Neural cell (in vitro differentiated cells): ENCODE measurements at regions not wholly inside any gene's neighbourhood (a gene's known extent, or its start where the extent isn't known, plus 50 kb on each side); places are given as distances from the start of the nearest gene placed in this dataset.

Experiments used
- H2AFZ ChIP-seq: fragments of 200-600, 300-800 bp; sonication (generic), shearing (Covaris generic); 2 replicates; pipeline ENCODE4 v1.6.0; 2014; ENCODE audit warnings: low read depth, mild to moderate bottlenecking, antibody characterized with exemption, low read length, moderate library complexity
- H3F3A ChIP-seq: fragments of 200-600 bp; shearing (Covaris generic); 2 replicates; pipeline ENCODE4 v1.6.1; 2016; ENCODE audit warnings: mild to moderate bottlenecking, moderate library complexity, mixed read lengths, antibody characterized with exemption, low read length; ENCODE audit not compliant: insufficient read depth, poor library complexity, severe bottlenecking
- H3K27ac ChIP-seq: fragments of 200-600, 300-800 bp; sonication (generic), shearing (Covaris generic); 2 replicates; pipeline ENCODE4 v1.5.1; 2014; ENCODE audit warnings: mild to moderate bottlenecking, low read length, moderate library complexity
- H3K27me3 ChIP-seq: fragments of 300-800, 200-600 bp; sonication (generic), shearing (Covaris generic); 2 replicates; pipeline ENCODE4 v1.6.0; 2014; ENCODE audit warnings: mild to moderate bottlenecking, low read depth, low read length, moderate library complexity; ENCODE audit not compliant: insufficient read depth
- H3K36me3 ChIP-seq: fragments of 300-800, 200-600 bp; sonication (generic), shearing (Covaris generic); 2 replicates; pipeline ENCODE4 v1.5.1; 2014; ENCODE audit warnings: mild to moderate bottlenecking, antibody characterized with exemption, low read length, moderate library complexity; ENCODE audit not compliant: insufficient read depth
- H3K4me2 ChIP-seq: fragments of 300-800, 200-600 bp; sonication (generic), shearing (Covaris generic); 2 replicates; pipeline ENCODE4 v1.6.0; 2014; ENCODE audit warnings: mild to moderate bottlenecking, low read length
- H3K4me3 ChIP-seq: fragments of 300-800, 200-600 bp; sonication (generic), shearing (Covaris generic); 2 replicates; pipeline ENCODE4 v1.5.1; 2014; ENCODE audit warnings: mild to moderate bottlenecking, low read length, moderate library complexity
- H3K79me2 ChIP-seq: fragments of 200-600 bp; shearing (Covaris generic); replicated peaks from 2 replicates; pipeline ENCODE4 v1.6.0; 2014; ENCODE audit warnings: mild to moderate bottlenecking, low read length, moderate library complexity; ENCODE audit not compliant: insufficient read depth
- H3K9ac ChIP-seq: fragments of 300-800, 200-600 bp; sonication (generic), shearing (Covaris generic); 2 replicates; pipeline ENCODE4 v1.6.1; 2016; ENCODE audit warnings: mild to moderate bottlenecking, low read length, mixed read lengths
- H3K9me2 ChIP-seq: fragments of 200-600 bp; shearing (Covaris generic); 2 replicates; pipeline ENCODE4 v1.6.1; 2016; ENCODE audit warnings: mild to moderate bottlenecking, low read length, mixed read lengths; ENCODE audit not compliant: insufficient read depth
- H3K9me3 ChIP-seq: fragments of 200-600, 300-800 bp; sonication (generic), shearing (Covaris generic); 2 replicates; pipeline ENCODE4 v1.6.1; 2016; ENCODE audit warnings: mild to moderate bottlenecking, mixed run types, low read length, moderate library complexity, mixed read lengths
- H4K20me1 ChIP-seq: fragments of 200-600 bp; shearing (Covaris generic); 2 replicates; pipeline ENCODE4 v1.6.1; 2016; ENCODE audit warnings: mild to moderate bottlenecking, mixed run types; ENCODE audit not compliant: insufficient read depth
- CTCF ChIP-seq: fragments of 450-650 bp; IDR thresholded peaks from 2 replicates; pipeline ENCODE4 v1.5.1; 2014; ENCODE audit warnings: antibody characterized with exemption, mild to moderate bottlenecking, moderate library complexity; ENCODE audit not compliant: poor library complexity, severe bottlenecking
- EP300 ChIP-seq: fragments of 450-650 bp; conservative IDR thresholded peaks from 2 replicates; pipeline ENCODE4 v1.6.1; 2014; ENCODE audit warnings: antibody characterized with exemption, mild to moderate bottlenecking, moderate library complexity; ENCODE audit not compliant: poor library complexity, severe bottlenecking
- EZH2 ChIP-seq: fragments of 200-600, 300-800 bp; shearing (Covaris generic), sonication (generic); IDR thresholded peaks from 2 replicates; pipeline ENCODE4 v1.6.1; 2014; ENCODE audit warnings: antibody characterized with exemption, low read length, borderline replicate concordance, mild to moderate bottlenecking; ENCODE audit not compliant: insufficient read depth, poor library complexity, severe bottlenecking
- MXI1 ChIP-seq: fragments of 450-650 bp; conservative IDR thresholded peaks from 2 replicates; pipeline ENCODE4 v1.6.1; 2014; ENCODE audit warnings: antibody characterized with exemption, mild to moderate bottlenecking; ENCODE audit not compliant: poor library complexity, severe bottlenecking
- POLR2AphosphoS5 ChIP-seq: IDR thresholded peaks from 2 replicates; pipeline ENCODE4 v1.6.1; 2012
- RAD21 ChIP-seq: fragments of 450-650 bp; conservative IDR thresholded peaks from 2 replicates; pipeline ENCODE4 v1.6.1; 2014; ENCODE audit warnings: antibody characterized with exemption, mild to moderate bottlenecking, moderate library complexity
- REST ChIP-seq: IDR thresholded peaks from 2 replicates; pipeline ENCODE4 v1.6.1; 2012; ENCODE audit warnings: borderline replicate concordance
- SMC3 ChIP-seq: fragments of 450-650 bp; conservative IDR thresholded peaks from 2 replicates; pipeline ENCODE4 v1.6.1; 2014; ENCODE audit warnings: antibody characterized with exemption, mild to moderate bottlenecking, moderate library complexity; ENCODE audit not compliant: poor library complexity
- TAF1 ChIP-seq: IDR thresholded peaks from 2 replicates; pipeline ENCODE4 v1.6.1; 2012; ENCODE audit warnings: low read depth

GRCh38 chr2:21428754-21429153, 305.0 kb downstream of the TDRD15 start:
- no peaks in the 10 kb centered on the region for H3K36me3 ChIP-seq
- no peaks in the 10 kb centered on the region for H3K27me3 ChIP-seq
- no peaks in the 10 kb centered on the region for H3K79me2 ChIP-seq
- H3F3A ChIP-seq = no peaks in the 10 kb centered on the region
- H3K9me2 ChIP-seq = no peaks in the 10 kb centered on the region
- H3K4me3 ChIP-seq = no peak overlapping the region
- TF ChIP-seq RAD21 (no peak), EP300 (no peak), REST (no peak), POLR2AphosphoS5 (no peak), SMC3 (no peak)
- no peak overlapping the region for H3K4me2 ChIP-seq
- no peak overlapping the region for H2AFZ ChIP-seq
- no peak overlapping the region for H3K9ac ChIP-seq
- H4K20me1 ChIP-seq = no peaks in the 10 kb centered on the region
- no peak overlapping the region for H3K27ac ChIP-seq
- H3K9me3 ChIP-seq = no peaks in the 10 kb centered on the region

- Histone ChIP-seq H4K20me1 (no peaks in the 10 kb centered on the region), H2AFZ (no peak overlapping the region), H3K9me3 (no peaks in the 10 kb centered on the region), H3K4me2 (no peak overlapping the region), H3K9me2 (no peaks in the 10 kb centered on the region), H3K27me3 (no peaks in the 10 kb centered on the region), H3K36me3 (no peaks in the 10 kb centered on the region), H3K4me3 (no peak overlapping the region), H3F3A (no peaks in the 10 kb centered on the region), H3K79me2 (no peaks in the 10 kb centered on the region), H3K27ac (no peak overlapping the region), H3K9ac (no peak overlapping the region)
- TF ChIP-seq SMC3 (no peak), POLR2AphosphoS5 (no peak), MXI1 (no peak), EP300 (no peak), CTCF (no peak), TAF1 (no peak), RAD21 (no peak), REST (no peak), EZH2 (no peak)
Observed at GRCh38 chr2:21429747-21430146, 306.0 kb downstream of the TDRD15 start.
